LNCAP (cell line): ENCODE measurements at regions not wholly inside any gene's neighbourhood (a gene's known extent, or its start where the extent isn't known, plus 50 kb on each side); places are given as distances from the start of the nearest gene placed in this dataset.

Experiments
- TF ChIP-seq, protein P1 (sequence below): fragments of 450-650 bp; IDR thresholded peaks from 2 replicates; pipeline ENCODE4 v1.5.1; 2017; ENCODE audit warnings: mild to moderate bottlenecking

DNA sequence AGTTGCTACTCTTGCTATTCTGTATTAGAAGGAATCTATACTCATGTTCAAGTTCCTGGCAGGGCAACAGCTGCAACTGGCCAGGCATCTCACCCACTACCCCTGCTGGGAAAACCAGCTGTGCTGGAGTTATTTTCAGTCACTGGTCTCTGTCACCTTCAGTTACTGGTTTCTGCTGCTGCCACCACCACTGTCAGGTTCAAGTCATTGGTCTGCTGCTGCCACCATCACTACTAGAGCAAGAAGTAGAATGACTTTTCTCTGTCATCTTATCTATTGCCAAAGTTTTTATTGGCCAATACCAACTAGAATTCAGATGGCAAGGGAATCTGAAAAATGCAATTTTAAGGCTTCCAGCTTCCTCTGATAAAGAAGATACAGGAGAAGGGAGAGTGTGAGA is 1615.2 kb downstream of the OLFM4 start:
- TF ChIP-seq, protein P1, sequence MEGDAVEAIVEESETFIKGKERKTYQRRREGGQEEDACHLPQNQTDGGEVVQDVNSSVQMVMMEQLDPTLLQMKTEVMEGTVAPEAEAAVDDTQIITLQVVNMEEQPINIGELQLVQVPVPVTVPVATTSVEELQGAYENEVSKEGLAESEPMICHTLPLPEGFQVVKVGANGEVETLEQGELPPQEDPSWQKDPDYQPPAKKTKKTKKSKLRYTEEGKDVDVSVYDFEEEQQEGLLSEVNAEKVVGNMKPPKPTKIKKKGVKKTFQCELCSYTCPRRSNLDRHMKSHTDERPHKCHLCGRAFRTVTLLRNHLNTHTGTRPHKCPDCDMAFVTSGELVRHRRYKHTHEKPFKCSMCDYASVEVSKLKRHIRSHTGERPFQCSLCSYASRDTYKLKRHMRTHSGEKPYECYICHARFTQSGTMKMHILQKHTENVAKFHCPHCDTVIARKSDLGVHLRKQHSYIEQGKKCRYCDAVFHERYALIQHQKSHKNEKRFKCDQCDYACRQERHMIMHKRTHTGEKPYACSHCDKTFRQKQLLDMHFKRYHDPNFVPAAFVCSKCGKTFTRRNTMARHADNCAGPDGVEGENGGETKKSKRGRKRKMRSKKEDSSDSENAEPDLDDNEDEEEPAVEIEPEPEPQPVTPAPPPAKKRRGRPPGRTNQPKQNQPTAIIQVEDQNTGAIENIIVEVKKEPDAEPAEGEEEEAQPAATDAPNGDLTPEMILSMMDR = no peak

DNA sequence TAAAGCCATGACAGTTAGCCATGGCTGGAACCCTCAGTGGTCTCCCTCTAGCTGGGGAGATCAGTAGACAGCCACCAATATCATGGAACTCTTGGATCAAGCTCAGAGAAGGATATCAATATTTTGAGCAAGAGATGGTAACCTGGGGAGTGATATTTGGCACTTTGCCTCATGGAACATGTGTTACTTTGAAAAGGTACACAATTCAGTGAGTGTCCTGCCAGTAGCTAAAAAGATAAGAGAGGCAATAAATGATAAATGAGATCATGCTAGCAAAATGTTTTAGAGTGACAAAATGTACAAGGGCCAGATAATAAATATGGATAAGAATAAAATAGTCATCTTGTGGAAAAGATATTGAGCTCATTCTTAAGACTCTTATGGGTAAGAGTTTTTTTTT is 1618.7 kb downstream of the OLFM4 start:
- TF ChIP-seq, protein P1 = no peak

DNA sequence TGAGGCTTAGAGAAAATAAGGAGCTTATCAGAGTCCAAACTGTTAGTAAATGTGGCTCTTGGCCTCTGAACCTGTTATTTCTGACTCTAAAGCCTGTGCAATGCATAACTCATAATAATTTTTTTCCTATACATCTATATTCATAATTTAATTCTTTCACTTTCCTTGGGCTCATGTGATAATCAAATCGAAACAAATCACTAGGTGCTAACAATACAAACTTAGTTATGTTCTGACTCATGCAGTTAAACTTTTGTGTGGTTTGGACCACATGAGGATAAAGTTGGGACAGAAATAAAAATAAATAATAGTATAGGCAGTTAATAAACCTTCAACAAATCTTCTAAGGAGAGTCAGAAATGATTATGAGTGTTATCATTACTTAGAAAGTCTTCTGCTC is 1629.0 kb downstream of the OLFM4 start:
- TF ChIP-seq, protein P1 = no peak

DNA sequence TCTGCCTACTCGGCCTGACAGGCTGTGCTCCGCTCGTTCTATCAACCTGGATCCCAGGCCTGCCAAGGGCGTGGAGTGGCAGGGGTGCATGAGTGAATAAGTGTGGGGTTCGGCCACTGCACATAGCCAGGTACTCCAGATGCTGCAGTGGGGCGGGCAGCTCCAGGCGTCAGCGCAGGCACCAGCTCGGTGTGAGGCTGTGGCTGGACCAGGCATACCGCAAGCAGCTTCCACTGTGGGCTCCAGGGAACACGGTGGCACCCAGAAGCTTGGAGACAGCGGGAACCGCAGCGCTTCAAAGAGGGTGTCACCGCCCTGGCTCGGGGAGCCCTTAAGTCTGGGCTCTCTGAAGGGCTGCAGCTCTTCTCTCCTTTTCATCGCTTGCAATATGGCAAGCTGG is 1630.2 kb downstream of the OLFM4 start:
- TF ChIP-seq, protein P1 = no peak

DNA sequence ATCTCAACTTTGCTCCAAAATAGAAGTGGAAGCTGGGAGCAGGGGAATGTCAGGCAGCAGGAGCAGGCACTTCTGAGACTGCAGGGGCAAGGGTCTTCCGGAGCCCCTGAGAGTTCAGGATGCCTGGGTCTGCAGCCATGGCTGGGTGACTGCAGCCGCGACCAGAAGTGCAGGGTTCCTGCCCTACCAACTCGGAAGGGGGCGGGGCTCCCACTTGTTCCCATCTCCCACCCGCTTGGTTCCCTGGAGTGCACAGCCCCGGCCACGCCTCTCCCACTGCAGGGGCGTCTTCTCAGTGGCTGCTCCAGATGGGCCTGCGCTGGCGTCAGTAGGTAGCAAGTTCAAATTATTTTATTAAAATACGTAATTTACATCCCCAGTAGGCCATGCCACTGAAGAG is 1631.7 kb downstream of the OLFM4 start:
- TF ChIP-seq, protein P1 = no peak

DNA sequence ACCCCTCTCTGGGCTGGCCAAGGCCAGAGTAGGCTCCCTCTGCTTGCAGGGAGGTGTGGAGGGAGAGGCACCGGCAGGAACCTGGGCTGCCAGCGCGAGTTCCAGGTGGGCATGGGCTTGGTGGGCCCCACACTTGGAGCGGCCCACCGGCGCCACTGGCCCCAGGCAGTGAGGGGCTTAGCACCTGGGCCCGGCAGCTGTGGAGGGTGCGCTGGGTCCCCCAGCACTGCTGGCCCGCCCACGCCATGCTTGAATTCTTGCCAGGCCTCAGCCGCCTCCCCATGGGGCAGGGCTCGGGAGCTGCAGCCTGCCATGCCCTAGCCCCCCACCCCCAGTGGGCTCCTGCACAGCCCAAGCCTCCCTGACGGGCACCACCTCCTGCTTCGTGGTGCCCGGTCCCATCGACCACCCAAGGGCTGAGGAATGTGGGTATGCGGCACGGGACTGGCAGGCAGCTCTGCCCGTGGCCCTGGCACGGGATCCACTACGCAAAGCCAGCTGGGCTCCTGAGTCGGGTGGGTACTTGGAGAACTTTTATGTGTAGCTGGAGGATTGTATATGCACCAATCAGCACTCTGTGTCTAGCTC is 1648.0 kb downstream of the OLFM4 start:
- TF ChIP-seq, protein P1 = no peak

DNA sequence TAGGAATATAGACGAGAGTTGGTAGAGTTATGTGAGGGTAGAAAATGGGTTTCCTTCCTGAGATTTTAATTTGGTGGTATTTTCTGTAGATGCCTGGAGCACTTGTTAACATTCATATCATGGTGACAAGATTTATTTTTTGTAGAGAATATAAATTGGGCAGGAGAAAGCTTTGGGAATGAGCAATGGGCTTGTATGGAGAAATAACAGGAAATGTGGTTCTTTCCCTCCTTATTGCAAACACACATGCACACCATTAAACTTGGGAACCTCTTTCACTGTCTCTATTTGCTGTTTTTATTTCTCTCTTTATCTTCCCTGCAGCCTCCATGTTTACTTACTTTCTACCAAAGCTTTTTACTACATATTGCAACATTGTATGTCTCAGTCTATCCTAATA is 1653.6 kb downstream of the OLFM4 start:
- TF ChIP-seq, protein P1 = no peak

DNA sequence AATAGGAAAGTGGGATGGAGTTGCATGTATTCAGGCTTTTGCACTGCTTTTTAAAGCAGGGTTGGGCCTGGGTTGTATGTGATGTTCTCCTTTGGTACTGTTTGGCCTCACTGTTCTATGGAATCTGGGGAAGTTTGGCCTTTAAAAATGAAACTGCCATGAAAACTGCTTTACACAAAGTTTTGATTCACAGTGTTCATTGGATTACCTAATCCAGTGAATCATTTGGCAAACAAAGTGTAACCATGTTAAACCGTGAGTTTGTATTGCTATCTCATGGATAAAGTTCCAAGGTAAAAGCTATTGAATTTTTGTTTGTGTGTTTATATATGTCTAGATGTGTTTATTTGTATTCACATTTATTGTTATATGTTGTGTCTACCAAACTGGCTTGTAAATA is 1658.6 kb downstream of the OLFM4 start:
- TF ChIP-seq, protein P1 = no peak
